ENCODE measurements at regions not wholly inside any gene's neighbourhood (a gene's known extent, or its start where the extent isn't known, plus 50 kb on each side); places are given as distances from the start of the nearest gene placed in this dataset.

DNA sequence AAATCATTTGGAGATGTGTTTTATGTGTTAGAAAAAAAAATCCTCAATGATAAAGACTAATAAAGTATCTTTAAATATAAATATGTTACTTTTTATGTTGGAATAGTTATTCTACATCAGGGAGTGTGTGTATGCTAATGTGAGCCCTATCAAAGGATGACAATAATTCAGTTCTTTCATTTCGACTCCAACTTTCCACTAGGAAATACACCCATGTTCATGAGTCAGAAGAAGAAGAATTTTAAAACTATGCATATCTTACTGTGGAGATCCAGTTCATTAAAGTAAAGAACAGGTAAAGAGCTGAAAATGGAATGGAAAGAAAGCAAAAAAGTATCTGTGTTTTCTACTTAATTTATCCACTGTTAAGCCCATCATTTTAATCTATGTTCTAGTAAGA lies 399.8 kb downstream of the KCNJ2 start:
- intact Hi-C loops (cut with micrococcal nuclease): no loop called here
- H3K4me3 ChIP-seq: no peak overlapping the region

DNA sequence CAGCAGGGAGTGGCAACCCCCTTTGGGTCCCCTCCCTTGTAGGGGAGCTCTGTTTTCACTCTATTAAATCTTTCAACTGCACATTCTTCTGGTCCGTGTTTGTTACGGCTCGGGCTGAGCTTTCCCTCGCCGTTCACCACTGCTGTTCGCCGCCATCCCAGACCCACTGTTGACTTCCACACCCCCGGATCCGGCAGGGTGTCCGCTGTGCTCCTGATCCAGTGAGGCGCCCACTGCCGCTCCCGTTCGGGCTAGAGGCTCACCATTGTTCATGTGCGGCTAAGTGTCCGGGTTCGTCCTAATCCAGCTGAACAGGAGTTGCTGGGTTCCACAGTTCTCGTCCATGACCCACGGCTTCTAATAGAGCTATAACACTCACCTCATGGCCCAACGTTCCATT lies 408.1 kb downstream of the KCNJ2 start:
- intact Hi-C loops (cut with micrococcal nuclease): no loop called here
- DNase-seq: no peak
- no peak overlapping the region for H3K27ac ChIP-seq (replicated peaks)
- no peaks in the 10 kb centered on the region for H3K36me3 ChIP-seq
- H3K27me3 ChIP-seq (ENCODE audit: low read depth): no peaks in the 10 kb centered on the region
- no peaks in the 10 kb centered on the region for H3K9me3 ChIP-seq (replicated peaks)
- H3K4me3 ChIP-seq: no peak overlapping the region
- H3K4me1 ChIP-seq: no peaks in the 10 kb centered on the region
- TF ChIP-seq, protein P1, sequence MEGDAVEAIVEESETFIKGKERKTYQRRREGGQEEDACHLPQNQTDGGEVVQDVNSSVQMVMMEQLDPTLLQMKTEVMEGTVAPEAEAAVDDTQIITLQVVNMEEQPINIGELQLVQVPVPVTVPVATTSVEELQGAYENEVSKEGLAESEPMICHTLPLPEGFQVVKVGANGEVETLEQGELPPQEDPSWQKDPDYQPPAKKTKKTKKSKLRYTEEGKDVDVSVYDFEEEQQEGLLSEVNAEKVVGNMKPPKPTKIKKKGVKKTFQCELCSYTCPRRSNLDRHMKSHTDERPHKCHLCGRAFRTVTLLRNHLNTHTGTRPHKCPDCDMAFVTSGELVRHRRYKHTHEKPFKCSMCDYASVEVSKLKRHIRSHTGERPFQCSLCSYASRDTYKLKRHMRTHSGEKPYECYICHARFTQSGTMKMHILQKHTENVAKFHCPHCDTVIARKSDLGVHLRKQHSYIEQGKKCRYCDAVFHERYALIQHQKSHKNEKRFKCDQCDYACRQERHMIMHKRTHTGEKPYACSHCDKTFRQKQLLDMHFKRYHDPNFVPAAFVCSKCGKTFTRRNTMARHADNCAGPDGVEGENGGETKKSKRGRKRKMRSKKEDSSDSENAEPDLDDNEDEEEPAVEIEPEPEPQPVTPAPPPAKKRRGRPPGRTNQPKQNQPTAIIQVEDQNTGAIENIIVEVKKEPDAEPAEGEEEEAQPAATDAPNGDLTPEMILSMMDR (IDR thresholded peaks at IDR 0.05; ENCODE audit: borderline replicate concordance): no peak

More for the DNA sequence above, 399.8 kb downstream of the KCNJ2 start:
- no peak overlapping the region for H3K27ac ChIP-seq (replicated peaks)
- no peaks in the 10 kb centered on the region for H3K27me3 ChIP-seq (ENCODE audit: low read depth)
- DNase-seq: no peak
- peaks cover 3% of the 10 kb centered on the region for H3K4me1 ChIP-seq
- TF ChIP-seq, protein P1 (IDR thresholded peaks at IDR 0.05; ENCODE audit: borderline replicate concordance): no peak
- no peaks in the 10 kb centered on the region for H3K9me3 ChIP-seq (replicated peaks)
- no peaks in the 10 kb centered on the region for H3K36me3 ChIP-seq

DNA sequence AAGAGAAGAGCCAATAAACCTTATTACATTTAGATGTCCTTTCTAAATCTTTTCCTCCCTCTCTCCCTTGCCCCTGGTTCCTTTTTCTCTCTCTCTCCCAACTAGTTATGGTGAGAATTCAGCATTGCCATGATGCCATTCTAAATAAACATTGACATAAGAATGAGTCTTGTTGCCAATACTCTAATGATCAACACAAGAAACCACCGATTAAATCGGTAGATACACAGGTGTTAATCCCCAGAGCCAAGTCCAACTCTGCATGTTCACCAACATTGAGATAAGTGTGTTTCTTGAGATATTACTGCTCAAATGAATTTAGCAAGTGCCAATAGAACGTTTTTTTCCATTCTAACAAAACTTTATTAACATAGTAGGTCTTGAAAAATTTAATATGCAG lies 412.1 kb downstream of the KCNJ2 start:
- H3K36me3 ChIP-seq: no peaks in the 10 kb centered on the region
- DNase-seq: no peak
- intact Hi-C loops (cut with micrococcal nuclease): no loop called here
- peaks cover 13% of the 10 kb centered on the region for H3K9me3 ChIP-seq (replicated peaks)
- TF ChIP-seq, protein P1 (IDR thresholded peaks at IDR 0.05; ENCODE audit: borderline replicate concordance): no peak
- H3K27me3 ChIP-seq (ENCODE audit: low read depth): no peaks in the 10 kb centered on the region
- no peak overlapping the region for H3K27ac ChIP-seq (replicated peaks)
- H3K4me3 ChIP-seq: no peak overlapping the region
- no peaks in the 10 kb centered on the region for H3K4me1 ChIP-seq

DNA sequence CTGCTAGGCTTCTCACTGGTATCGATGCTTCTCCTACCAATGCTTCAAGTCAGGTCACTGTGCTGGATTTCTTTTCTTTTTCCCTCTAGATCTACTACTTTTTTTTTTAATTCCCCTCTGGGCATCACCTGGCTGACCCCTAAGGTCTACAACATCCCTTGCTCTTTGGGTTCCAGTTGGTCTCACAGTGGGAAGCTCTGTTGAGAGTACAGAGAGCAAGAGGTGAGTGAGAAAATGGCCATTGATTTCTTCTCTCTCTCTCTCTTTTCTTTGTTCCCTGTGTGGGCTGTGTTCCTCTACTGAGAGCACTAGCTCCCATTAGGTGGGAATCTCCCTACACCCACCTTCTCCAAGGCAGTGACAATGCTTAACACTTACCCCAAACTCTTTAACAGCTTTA lies 413.4 kb downstream of the KCNJ2 start:
- Histone ChIP-seq H3K4me1 (no peaks in the 10 kb centered on the region), H3K4me3 (no peak overlapping the region), H3K27ac (replicated peaks) (no peak overlapping the region), H3K27me3 (ENCODE audit: low read depth) (no peaks in the 10 kb centered on the region), H3K9me3 (replicated peaks) (peaks cover 13% of the 10 kb centered on the region), H3K36me3 (no peaks in the 10 kb centered on the region)
- TF ChIP-seq, protein P1 (IDR thresholded peaks at IDR 0.05; ENCODE audit: borderline replicate concordance): no peak
- intact Hi-C loops (cut with micrococcal nuclease): no loop called here
- DNase-seq: no peak

DNA sequence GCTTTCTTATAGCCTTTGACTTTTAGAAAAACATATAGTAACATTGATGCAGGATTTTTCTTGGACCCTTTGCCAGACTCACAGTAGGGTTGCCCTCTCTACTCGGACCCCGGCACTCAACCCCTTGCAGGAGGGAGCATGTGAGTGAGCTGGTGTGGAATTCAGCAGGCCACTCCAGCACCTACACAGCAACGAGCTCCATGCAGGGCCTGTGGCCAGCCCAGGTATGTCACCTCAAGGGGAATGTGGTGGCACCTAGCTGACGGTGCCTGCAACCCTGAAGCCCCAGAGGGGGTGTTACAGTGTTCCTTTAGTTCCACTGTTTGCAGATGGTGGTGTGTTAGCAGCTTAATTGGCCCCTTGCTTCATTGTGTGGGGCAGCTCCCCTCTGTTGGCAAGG lies 414.9 kb downstream of the KCNJ2 start:
- Histone ChIP-seq H3K27ac (replicated peaks) (no peak overlapping the region), H3K4me1 (no peaks in the 10 kb centered on the region), H3K9me3 (replicated peaks) (peaks cover 19% of the 10 kb centered on the region), H3K36me3 (no peaks in the 10 kb centered on the region), H3K4me3 (no peak overlapping the region), H3K27me3 (ENCODE audit: low read depth) (no peaks in the 10 kb centered on the region)
- no peak for DNase-seq
- TF ChIP-seq, protein P1 (IDR thresholded peaks at IDR 0.05; ENCODE audit: borderline replicate concordance): no peak
- intact Hi-C loops (cut with micrococcal nuclease): no loop called here

DNA sequence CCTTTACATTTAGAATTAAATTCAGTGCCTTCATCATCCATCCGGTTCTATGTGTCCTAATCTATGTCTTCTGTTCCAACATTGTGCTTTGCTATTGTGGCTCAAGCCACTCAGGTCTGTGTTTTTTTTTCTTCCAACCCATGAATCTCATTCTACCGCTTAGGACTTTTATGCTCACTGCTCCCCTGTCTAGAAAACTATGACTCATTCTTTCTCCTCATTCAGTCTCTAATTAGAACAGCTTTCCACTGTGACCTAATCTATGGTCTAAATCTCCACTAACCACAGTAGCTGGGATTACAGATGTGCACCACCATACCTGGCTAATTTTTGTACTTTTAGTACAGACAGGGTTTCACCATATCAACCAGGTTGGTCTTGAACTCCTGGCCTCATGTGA lies 418.7 kb downstream of the KCNJ2 start:
- TF ChIP-seq, protein P1 (IDR thresholded peaks at IDR 0.05; ENCODE audit: borderline replicate concordance): no peak
- Histone ChIP-seq H3K27ac (replicated peaks) (no peak overlapping the region), H3K4me1 (no peaks in the 10 kb centered on the region), H3K9me3 (replicated peaks) (peaks cover 19% of the 10 kb centered on the region), H3K36me3 (no peaks in the 10 kb centered on the region), H3K4me3 (no peak overlapping the region), H3K27me3 (ENCODE audit: low read depth) (no peaks in the 10 kb centered on the region)
- intact Hi-C loops (cut with micrococcal nuclease): no loop called here
- DNase-seq: no peak
